Omental fat pad (tissue), 3 donors: ENCODE measurements at regions not wholly inside any gene's neighbourhood (a gene's known extent, or its start where the extent isn't known, plus 50 kb on each side); places are given as distances from the start of the nearest gene placed in this dataset.

ENCODE experiments used
- ATAC-seq: fragments of 150-250 bp; one replicate; pipeline ENCODE4 v1.9.1; 2016; ENCODE audit warnings: mild to moderate bottlenecking, moderate library complexity; ENCODE audit not compliant: low FRiP score
- DNase-seq: peaks from one replicate; pipeline ENCODE4 v3.0.0-alpha.2; 2019; ENCODE audit warnings: low spot score
- CTCF ChIP-seq, 3 donors: fragments of 450-650 bp; IDR thresholded peaks; one replicate each; pipeline ENCODE4 v1.5.1; 2016 to 2017; ENCODE audit warnings: antibody characterized with exemption in 3 of 3, mild to moderate bottlenecking in 3 of 3, moderate library complexity in 2 of 3

GRCh38 chr5:43993634-43994351, 390.8 kb downstream of the NNT start:
- TF ChIP-seq CTCF (IDR thresholded peaks at IDR 0.05), result no peak
- ATAC-seq, result no peak
- DNase-seq, result no peak

GRCh38 chr5:43985411-43985810, 382.4 kb downstream of the NNT start:
- DNase-seq (no peak), ATAC-seq (no peak)
- no peak for TF ChIP-seq CTCF (IDR thresholded peaks at IDR 0.05)

GRCh38 chr5:43981556-43981955, 378.6 kb downstream of the NNT start:
- no peak for ATAC-seq
- DNase-seq, result no peak
- no peak for TF ChIP-seq CTCF (IDR thresholded peaks at IDR 0.05)

- ATAC-seq (no peak), DNase-seq (no peak)
- TF ChIP-seq CTCF (IDR thresholded peaks at IDR 0.05), result no peak
Observed at GRCh38 chr5:43973908-43974307, 370.9 kb downstream of the NNT start.

GRCh38 chr5:43973318-43973717, 370.3 kb downstream of the NNT start:
- no peak for DNase-seq
- ATAC-seq, result no peak
- no peak for TF ChIP-seq CTCF (IDR thresholded peaks at IDR 0.05)

GRCh38 chr5:43967165-43967564, 364.2 kb downstream of the NNT start:
- ATAC-seq (no peak), DNase-seq (no peak)

More at GRCh38 chr5:43967165-43967564, 364.2 kb downstream of the NNT start:
- no peak for TF ChIP-seq CTCF (IDR thresholded peaks at IDR 0.05)
